GM12801 (cell line): ENCODE measurements at regions not wholly inside any gene's neighbourhood (a gene's known extent, or its start where the extent isn't known, plus 50 kb on each side); places are given as distances from the start of the nearest gene placed in this dataset.

Source experiments
- TF ChIP-seq, protein P1 (sequence below): IDR thresholded peaks from one replicate; pipeline ENCODE4 v1.5.1; 2011; ENCODE audit warnings: control low read depth; ENCODE audit not compliant: insufficient read length; ENCODE audit errors: extremely low read depth

DNA sequence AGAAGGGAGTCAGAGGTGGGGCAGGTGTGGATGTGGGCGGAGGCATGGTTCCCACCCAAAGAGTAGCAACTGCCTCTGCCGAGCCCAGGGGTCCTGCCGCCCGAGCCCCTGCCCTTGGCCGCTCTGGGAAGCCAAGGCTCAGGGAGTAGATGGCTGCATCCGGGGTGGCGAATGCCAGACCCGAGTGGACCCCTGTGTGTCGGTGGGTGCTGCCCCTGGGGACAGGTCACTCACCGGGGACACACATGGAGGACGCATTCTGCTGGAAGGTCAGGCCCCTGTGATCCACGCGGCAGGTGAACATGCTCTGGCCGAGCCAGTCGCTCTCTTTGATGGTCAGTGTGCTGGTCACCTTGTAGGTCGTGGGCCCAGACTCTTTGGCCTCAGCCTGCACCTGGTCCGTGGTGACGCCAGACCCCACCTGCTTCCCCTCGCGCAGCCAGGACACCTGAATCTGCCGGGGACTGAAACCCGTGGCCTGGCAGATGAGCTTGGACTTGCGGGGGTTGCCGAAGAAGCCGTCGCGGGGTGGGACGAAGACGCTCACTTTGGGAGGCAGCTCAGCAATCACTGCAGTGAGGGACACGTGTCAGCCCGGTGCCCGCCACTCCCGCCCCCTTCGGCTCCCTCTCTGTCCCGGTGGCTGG lies 329.0 kb downstream of the TMEM121 start:
- TF ChIP-seq, protein P1, sequence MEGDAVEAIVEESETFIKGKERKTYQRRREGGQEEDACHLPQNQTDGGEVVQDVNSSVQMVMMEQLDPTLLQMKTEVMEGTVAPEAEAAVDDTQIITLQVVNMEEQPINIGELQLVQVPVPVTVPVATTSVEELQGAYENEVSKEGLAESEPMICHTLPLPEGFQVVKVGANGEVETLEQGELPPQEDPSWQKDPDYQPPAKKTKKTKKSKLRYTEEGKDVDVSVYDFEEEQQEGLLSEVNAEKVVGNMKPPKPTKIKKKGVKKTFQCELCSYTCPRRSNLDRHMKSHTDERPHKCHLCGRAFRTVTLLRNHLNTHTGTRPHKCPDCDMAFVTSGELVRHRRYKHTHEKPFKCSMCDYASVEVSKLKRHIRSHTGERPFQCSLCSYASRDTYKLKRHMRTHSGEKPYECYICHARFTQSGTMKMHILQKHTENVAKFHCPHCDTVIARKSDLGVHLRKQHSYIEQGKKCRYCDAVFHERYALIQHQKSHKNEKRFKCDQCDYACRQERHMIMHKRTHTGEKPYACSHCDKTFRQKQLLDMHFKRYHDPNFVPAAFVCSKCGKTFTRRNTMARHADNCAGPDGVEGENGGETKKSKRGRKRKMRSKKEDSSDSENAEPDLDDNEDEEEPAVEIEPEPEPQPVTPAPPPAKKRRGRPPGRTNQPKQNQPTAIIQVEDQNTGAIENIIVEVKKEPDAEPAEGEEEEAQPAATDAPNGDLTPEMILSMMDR = no peak

DNA sequence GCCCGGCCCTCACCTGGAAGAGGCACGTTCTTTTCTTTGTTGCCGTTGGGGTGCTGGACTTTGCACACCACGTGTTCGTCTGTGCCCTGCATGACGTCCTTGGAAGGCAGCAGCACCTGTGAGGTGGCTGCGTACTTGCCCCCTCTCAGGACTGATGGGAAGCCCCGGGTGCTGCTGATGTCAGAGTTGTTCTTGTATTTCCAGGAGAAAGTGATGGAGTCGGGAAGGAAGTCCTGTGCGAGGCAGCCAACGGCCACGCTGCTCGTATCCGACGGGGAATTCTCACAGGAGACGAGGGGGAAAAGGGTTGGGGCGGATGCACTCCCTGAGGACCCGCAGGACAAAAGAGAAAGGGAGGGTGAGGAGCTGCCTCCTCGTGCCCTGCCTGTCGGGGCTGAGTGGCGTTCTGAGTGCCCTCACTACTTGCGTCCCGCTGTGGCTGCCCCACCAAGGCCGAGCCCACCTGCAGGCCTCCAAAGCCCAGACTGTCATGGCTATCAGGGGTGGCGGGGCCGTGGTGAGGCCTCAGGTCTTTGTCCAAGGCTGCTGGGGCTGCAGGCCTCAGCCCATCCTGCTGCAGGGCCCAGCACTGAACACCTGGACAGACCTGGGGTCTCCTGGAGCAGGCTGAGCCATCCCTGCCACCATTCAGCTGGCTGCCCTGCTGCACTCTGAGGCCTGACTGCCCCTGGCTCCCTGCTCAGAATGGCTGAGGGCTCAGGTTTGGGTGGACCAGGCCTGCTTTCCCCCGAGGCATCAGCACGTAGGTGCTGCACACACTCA lies 329.7 kb downstream of the TMEM121 start:
- TF ChIP-seq, protein P1 = no peak

DNA sequence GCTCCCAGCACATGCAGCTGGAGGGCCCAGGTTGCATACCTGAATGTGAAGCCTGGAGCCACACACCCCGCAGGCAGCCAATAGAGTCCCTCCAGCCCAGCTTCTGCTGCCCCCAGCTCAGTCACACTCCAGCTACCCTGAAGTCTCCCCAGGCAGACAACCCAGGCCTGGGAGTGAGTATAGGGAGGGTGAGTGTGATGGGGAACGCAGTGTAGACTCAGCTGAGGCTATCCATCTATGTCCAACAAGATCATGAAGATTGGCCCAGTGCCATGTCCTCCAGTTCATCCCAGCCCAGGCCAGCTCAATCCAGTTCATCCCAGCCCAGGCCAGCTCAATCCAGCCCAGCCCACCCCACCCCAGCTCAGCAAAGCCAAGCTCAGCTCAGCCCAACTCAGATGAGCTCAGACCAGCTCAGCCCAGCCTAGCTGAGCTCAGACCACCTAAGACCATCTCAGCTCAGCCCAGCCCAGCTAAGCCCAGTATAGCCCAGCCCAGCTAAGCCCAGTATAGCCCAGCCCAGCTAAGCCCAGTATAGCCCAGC lies 330.4 kb downstream of the TMEM121 start:
- TF ChIP-seq, protein P1 = no peak

DNA sequence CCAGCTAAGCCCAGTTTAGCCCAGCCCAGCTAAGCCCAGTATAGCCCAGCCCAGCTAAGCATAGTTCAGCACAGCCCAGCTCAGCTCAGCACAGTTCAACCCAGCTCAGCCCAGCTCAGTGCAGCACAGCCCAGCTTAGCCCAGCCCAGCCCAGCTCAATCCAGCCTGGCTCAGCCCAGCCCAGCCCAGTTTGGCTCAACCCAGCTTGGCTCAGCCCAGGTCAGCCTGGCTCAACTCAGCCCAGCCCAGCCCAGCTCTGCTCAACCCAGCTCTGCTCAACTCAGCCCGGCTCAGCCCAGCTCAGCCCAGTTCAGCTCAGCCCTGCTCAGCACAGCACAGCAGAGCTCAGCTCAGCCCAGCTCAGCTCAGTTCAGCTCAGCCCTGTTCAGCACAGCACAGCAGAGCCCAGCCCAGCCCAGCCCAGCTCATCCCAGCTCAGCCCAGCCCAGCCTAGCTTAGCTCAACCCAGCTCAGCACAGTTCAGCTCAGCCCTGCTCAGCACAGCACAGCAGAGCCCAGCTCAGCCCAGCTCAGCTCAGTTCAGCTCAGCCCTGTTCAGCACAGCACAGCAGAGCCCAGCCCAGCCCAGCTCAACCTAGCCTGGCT lies 330.9 kb downstream of the TMEM121 start:
- TF ChIP-seq, protein P1 = no peak

DNA sequence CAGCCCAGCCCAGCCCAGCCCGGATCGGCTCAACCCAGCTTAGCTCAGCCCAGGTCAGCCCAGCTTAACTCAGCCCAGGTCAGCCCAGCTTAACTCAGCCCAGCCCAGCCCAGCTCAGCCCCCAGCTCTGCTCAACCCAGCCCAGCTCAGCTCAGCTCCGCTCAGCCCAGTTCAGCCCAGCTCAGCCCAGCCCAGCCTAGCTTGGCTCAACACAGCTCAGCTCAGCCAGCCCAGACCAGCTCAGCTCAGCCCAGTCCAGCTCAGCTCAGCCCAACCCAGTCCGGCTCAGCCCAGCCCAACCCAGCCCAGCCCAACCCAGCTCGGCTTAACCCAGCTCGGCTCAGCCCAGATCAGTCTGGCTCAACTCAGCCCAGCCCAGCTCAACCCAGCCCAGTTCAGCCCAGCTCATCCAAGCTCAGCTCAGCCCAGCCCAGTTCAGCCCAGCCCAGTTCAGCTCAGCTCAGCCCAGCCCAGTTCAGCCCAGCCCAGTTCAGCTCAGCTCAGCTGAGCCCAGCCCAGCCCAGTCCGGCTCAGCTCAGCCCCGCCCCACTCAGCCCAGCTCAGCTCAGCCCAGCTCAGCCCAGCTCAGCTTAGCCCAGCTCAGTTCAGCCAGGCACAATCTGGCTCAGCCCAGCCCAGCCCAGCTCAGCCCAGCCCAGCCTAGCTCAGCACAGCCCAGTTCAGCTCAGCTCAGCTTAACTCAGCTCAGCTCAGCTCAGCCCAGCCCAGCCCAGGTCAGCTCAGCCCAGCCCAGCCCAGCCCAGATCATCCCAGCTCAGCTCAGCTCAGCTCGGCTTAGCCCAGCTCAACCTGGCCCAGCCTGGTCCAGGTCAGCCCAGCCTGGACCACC lies 331.7 kb downstream of the TMEM121 start:
- TF ChIP-seq, protein P1 = no peak

GRCh38 chr14:105858676-105859025 lies 332.3 kb downstream of the TMEM121 start:
- TF ChIP-seq, protein P1 = no peak
